GM19240 (cell line): ENCODE measurements at regions not wholly inside any gene's neighbourhood (a gene's known extent, or its start where the extent isn't known, plus 50 kb on each side); places are given as distances from the start of the nearest gene placed in this dataset.

Source experiments
- DNase-seq: peaks from one replicate; pipeline ENCODE4 v3.0.0; 2011; ENCODE audit warnings: low spot score; ENCODE audit not compliant: insufficient read length

DNA sequence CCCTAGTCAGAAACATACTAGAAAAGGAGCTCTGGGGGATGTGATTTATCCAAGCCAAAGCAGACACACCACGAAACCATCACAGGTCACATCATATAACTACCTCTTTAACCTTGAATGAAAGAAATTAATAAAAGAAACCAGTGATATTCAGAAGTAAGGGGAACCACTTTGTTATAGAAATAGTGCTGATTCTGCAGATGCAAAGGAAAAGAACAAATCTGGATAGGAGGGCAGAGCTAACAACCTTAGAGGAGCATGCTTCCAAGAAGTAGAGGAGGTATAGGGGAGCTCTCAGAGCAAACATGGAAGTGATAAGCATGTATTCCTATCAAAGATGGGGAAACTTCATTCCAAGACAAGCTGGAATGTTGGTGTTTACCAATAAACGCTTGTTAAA lies 117.0 kb upstream of the MDM1 start:
- DNase-seq, result no peak

DNA sequence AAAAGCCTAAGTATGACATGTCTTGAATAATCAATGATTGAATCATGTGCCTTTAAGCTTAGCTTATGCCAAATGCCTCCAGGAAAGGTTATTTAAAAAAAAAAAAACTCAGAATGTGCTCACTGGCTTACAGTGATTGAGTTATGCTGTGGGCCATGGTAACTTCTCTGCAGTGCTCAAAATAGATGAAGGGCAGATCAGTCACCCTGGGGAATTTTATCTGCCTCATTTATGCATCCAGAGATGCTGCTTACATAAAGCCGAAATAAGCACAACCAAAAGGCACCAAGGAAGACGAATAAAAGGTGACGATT lies 118.7 kb upstream of the MDM1 start:
- DNase-seq, result no peak

DNA sequence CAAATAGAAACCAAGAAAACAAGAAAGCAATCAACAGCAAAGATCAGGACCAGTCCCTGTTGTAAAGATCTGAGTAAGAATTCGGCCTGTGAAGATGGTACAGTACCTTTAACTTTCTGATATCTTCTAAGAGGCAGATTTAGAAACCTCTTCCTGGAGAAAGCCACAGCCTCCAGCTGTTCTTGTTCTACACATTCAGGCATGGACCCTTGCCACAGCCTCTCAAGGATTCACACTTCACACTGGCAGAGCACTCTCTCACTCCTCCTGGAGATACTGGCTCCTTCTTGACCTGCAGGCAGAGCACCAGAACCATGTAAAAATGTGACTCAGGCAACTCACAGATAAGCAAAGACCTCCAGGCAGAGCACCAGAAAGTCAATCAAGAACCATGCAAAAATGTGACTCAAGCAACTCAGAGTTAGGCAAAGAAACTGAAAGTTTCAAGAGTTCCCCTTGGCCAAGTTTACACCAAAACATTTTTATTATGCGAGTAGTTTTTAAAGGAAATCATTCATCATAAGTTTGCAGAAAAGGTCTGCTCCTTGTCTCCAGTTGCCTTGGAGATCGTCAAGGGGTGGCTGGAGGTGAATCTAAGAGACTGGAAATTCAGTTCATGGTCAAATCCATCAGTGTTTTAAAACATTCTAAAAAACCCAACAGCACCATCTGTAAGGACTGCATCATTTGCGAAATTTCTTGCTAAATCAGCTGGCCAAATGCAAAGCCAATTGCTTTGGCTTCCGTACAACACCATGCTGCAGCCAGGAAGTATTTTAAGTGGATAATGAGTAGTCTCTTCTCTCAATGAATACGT lies 119.3 kb upstream of the MDM1 start:
- no peak for DNase-seq

DNA sequence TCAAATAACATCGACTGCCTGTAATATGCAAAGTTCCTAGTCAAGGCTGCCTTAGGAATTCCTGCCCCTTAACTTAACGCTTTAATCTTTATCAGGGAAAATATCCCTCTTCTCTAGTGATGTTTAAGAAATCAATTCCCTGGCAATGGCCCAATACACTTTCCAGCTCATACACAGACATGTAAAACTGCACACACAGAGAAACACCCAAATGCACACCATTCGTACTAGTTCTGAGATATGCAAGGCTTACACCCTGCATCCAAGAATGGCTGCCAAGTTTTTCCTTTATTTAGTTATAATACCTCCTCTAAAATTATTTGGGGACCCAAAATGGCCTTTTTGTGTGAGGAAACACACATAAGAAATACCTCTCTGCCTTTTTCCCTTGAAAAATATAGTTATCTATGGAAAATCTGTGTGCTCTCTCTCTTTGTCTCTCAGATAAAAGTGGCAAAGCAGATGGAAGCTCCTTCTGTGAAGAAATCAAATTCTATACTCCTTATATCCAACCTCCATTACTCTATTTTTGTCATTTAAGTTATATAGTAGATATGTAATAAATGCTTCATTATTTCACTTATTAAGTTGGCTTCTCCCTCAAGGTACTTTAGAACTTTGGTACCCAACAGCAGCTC lies 120.0 kb upstream of the MDM1 start:
- no peak for DNase-seq

DNA sequence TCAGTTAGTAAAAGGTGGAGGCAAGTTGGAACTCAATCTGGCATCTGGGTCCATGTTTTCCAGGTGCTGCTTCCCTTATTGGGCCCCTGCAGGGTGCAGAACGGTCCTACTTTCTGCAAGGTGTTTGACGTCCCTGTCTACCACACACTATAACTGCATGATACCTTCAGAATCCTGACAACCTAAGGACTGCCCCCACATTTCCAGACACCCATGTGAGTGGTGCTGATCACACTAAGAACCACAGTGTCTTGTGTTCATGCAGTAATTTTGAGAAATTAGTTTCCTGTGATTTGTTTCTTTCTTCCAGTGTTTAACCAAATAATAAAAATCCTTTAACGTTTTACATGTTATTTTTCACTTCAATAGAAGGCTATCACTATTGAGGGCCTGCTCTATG lies 121.1 kb upstream of the MDM1 start:
- no peak for DNase-seq

DNA sequence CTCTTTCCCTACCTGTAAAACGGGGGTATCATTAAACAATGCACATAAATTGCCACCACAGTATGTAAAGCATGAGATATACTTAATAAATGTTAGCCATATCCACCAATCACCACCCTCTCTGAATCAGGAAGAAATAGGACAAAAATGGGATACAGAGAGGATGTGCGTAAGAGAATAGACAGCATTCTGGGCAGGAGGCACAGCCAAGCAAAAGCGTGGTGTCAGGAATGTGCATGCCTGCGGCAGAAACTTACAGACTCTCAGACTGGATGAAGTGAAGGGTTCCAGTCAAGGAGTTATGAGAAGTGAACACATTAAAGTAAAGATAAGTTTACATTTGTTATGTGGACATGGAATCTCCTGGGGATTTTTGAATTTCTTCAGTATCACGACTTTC lies 121.7 kb upstream of the MDM1 start:
- no peak for DNase-seq

DNA sequence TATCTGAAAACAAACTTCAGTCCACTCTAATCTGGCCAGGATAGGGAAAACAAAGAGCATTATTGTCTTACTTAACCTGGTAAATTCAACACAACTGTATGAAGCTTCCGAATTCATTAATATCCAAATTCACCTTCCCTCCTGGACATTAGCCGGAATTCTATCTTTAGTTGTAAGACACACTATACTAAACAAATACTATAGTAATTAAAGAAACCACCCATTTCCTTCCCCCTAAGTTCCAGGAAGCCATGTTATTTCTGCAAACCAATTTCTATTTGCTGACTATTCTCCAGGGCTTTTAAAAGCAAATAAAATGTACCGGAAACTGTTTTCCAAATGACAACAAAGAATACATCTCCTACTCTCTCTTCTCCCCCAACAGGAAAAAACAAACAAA lies 122.7 kb upstream of the MDM1 start:
- DNase-seq, result no peak

DNA sequence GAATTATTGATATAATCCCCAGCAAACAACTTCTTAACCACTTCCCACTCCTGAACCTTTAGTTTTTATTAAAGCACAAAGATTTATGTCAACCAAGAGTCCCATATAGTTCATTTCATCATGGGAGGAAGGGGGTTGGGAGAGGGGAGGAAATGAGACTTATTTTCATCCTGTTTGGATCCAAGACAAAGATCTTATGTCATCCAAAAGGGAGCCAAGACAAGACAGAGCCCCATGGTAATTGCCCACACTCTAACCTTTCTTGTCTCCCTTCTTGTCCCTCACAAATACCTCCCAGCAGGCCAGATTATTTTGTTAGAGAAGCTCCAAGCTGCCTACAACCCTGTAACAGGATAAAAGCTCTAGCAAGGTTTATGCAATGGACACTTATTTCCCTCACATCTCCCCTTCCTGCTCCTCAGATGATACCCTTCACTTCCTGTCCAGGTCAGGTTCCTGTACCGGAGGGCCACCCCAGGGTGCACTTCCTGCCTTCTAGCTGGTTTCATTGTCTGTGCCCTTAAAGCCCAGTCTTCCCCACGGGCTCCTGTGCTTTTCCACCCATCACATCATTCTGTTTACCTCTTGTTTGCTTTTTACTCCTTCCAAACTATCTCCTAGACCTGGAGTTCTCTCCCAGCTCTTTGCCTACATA lies 123.7 kb upstream of the MDM1 start:
- no peak for DNase-seq

DNA sequence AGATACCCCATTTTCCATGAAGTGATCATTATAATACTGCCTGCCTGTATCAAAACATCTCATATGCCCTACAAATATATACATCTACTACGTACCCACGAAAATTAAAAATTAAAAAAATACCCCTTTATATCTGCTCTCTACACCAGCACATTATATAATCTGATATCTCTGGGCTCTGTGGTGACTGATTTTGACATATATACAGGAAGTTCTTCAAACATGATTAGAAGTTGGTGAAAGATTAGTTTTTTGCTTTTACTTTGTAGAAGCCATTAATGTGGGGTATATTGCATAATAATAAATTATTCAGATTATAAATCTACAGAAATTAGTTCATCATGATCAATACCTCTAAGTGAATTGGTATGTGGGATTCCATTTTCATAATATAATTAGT lies 126.7 kb upstream of the MDM1 start:
- no peak for DNase-seq

DNA sequence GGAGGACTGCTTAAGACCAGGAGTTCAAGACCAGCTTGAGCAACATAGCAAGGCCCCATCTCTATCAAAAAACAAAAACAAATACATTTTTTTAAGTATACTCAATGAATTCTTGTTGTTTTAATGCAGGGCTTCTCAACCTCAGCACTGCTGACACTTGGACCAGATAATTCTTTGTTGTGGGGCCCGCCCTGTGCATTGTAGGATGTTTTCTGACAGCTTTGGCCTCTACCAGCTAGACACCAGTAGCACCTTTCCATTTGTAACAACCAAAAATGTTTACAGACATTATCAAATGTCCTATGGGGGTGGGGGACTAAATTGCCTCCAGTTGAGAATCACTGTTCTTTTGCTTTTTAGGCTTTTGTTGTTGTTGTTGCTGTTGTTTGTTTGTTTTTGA lies 128.1 kb upstream of the MDM1 start:
- no peak for DNase-seq

DNA sequence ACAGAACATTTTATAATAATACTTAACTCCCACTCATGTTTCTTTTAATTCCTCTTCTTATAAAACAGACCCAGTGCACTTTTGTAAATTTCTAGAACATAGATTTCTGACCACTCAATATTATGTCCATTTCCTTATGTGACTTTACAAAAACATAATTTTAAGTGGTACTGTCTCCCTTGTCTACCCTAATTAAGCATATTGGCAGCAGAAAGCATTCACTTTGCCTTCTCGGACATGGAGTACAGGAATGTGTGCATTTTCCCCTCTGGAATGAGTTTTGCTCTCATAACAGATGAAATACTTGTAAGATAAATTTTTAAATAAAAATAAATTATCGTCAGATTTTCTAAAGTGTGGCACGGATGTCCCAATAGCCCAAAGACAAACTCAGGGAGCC lies 129.5 kb upstream of the MDM1 start:
- DNase-seq, result no peak

DNA sequence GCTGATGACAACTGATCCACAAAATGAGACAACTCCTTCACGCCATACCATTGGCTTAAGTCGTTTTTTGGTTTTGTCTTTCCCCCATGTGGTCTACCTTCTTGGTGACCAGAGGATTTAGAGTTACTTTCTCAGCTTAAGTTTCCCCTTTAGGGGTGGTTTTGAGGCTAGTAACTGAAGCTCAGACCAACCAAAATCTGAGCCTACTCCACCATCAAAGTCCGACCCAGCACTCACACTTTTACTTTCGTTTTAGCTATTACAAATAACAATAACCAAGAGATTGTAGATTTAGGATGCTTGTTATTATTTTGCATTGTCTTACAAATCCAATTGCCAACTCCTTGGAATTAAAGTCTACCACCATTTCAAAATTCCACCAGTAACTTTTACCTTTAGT lies 130.6 kb upstream of the MDM1 start:
- no peak for DNase-seq

DNA sequence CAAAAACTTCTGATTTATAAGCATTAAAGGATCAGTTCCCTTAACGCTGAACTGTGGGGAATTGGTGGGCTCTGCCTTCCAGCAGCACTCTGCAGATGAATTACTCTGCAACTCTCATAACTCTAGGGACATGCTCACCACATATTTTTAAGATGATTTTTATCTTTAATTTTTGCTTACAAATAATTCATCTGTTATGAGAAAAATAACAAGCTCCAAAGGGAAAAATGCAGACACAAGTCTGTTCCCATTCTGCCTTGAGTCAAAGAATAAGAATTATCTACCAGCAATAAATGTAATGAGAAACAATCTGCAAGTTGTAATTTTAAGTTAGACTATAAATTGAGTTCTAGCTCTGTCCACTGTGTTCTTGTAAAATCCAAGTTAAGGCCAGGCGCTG lies 133.1 kb upstream of the MDM1 start:
- DNase-seq, result no peak

DNA sequence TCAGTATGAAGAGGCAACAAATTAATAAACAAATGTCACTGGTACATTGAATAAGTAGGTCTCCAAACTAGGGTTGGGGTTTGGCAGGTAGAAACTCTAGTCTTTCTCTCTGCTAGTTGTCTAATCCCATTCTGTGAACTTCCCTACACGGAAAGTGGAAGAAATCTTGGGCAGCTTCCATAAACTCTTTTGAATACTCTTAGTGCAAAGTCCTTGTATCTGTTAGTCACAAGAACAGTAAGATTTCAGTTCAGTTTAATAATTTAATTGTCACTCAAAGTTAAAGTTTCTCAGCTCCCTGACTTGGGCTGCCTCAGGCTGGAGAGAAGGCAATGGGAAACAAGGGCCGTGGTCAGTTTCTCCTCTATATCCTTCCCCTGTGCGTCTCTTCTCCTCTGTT lies 135.4 kb upstream of the MDM1 start:
- no peak for DNase-seq

DNA sequence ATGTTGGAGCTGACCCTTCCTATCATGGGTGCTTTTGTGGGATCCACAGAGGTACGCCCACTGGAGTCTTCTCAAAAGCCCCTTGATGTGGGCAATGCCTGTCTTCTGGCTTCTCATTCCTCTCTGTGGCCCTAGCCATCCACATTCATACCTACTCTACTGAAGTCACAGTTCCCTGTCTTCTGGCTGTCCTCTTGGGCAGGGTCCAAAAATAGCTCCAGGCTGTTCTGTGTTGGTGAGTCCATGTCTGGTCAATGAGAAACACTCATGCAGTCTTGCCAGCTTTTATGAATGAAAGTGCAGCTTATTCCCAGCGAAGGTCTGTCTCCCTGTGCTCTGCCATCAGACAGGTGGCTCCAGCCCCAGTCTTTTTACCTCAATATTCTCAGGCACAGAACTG lies 135.9 kb upstream of the MDM1 start:
- no peak for DNase-seq

DNA sequence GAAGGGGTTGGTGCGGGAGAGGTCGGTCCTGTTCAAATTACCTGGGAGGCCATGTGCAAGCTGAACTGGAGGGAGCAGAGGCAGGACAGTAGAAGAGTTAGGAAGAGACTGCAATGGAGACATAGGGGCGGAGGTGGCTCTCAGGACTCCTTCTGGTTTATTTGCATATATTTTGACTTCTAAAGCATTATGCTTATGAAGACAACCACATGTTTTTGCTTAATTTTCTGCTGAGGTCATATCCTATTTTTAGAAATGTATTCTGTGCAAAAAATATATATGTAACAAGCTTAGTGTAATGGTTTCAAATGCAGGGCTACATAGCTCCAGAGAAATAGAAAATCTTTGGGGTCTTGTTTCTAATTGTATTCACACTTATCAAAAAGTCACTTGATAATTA lies 137.0 kb upstream of the MDM1 start:
- DNase-seq, result no peak

DNA sequence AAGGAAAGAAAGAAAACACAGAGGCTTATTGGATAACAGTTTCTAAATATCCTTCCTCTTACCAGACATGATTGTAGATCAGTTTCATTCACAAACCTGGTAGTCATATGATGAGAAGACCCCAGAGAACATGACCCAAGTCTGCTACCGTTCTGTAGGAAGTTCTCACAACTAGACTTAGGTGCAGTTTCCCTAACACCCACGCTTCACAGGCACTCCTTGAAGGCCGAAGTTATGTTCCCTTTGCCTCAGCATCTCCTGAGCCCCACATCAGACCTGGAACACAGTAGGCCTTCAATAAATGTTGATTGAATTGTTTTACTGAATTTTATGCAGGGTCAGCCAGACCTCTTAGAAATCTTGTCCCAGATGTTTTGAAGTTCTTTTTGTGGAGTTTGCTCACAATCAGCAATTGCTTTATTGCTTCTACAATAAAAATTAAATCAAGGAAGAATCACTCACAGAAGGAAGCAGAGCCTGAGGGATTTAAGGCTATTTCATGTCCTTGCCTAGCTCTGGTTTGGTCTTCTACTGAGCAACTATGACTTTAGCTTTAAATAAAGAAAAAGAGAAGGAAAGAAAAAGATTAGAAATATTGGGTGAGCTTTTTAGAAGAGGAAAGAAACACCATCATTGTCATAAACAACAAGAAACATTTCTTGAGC lies 138.6 kb upstream of the MDM1 start:
- no peak for DNase-seq

DNA sequence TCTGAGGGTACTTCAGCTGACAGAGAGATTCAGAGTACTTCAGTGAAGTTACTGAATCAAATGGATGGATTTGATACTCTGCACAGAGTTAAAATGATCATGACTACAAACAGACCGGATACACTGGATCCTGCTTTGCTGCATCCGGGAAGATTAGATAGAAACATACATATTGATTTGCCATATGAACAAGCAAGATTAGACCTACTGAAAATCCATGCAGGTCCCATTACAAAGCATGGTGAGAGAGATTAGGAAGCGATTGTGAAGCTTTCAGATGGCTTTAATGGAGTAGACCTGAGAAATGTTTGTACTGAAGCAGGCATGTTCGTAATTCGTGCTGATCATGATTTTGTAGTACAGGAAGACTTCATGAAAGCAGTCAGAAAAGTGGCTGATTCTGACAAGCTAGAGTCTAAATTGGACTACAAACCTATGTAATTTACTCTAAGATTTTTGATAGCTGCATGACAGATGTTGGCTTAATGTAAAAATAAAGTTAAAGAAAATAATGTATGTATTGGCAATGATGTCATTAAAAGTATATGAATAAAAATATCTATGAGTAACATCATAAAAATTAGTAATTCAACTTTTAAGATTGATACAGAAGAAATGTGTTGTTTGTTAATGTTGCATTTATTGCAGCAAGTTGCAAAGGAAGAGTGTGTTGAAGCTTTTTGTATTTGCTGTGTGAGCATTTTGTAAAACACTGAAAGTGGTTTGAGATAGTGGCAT lies 136.1 kb upstream of the RAP1B start:
- no peak for DNase-seq

DNA sequence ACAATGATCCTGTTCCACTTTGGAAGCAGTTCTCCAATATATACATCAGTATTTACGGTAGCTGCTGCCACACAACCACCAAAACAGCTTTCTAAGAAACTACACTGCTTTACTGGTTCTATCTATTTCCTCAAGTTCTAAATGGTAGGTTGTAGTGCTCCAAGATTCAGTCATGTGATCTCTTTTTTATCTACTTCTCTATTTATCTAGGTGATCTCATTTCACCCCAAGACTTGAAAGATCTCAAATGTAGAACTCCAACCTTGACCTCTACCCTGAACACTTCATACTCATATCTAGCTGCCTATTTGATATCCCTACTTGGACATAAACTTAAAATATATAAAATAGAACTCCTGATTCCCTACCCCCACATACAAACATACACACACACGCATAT lies 133.9 kb upstream of the RAP1B start:
- no peak for DNase-seq

DNA sequence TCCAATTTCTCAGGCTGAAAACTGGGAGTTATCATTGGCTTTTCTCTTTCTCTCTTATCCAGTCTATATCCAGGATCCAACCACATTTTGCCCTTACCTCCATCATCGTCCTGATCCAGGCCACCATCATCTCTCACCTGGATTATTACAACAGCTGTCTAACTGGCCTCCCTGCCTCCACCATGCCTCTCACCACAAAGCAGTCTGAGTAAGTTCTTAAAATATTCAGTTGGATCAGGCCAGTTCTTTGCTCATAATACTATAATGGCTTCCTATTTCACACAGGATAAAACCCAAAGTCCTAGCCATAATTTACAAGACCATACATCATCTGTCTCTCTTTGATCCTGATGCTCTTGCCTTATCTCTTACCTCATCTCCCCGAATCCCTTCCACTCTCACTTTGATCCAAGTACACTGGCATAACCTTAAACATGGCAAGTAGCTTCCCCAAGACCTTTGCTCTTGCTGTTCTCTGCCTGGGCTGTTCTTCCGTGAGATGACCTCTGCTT lies 133.4 kb upstream of the RAP1B start:
- no peak for DNase-seq

DNA sequence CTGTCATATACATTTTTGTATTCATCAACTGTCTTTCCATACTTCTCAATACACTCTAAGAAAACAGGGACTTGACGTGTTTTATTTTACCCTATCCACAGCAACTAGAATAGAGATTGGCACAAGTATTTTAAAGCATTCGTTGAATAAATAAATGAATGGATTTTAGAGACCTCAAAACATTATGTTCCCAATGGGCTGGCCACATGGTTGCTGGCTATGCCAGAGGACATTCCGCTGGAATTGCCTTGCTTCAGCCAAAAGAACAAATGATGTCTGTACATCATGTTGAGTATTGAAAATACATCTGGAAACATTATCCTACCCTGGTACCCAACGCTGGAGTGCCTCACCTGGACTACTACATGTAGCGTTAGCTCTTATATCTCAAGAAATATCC lies 132.8 kb upstream of the RAP1B start:
- DNase-seq, result no peak
